CD4-positive, CD25-positive, alpha-beta regulatory T cell (primary cell): ENCODE measurements at regions not wholly inside any gene's neighbourhood (a gene's known extent, or its start where the extent isn't known, plus 50 kb on each side); places are given as distances from the start of the nearest gene placed in this dataset.

Experiments
- ATAC-seq, 2 donors: fragments of 150-1000 bp; cut with Tn5 transposase; one replicate each; pipeline ENCODE4 v1.10.0; 2021; ENCODE audit warnings: low read depth in 2 of 2, moderate number of reproducible peaks in 2 of 2, moderate library complexity in 1 of 2
- DNase-seq, 3 donors: peaks; one replicate each; pipeline versions ENCODE4 v3.0.0 to v3.0.0-alpha.2; 2012 to 2022; ENCODE audit warnings: mixed read lengths in 1 of 3
- H3K27ac ChIP-seq: one replicate; pipeline ENCODE4 v1.7.0; 2013; ENCODE audit warnings: mild to moderate bottlenecking, low read length; ENCODE audit not compliant: insufficient read depth, poor library complexity, severe bottlenecking
- H3K27me3 ChIP-seq: one replicate; pipeline ENCODE4 v1.7.0; 2013; ENCODE audit warnings: low read length; ENCODE audit not compliant: control insufficient read depth, insufficient read depth
- H3K36me3 ChIP-seq: one replicate; pipeline ENCODE4 v1.7.0; 2013; ENCODE audit warnings: mild to moderate bottlenecking, low read length, moderate library complexity; ENCODE audit not compliant: control insufficient read depth, insufficient read depth
- H3K4me1 ChIP-seq: 2 replicates; pipeline ENCODE4 v1.7.0; 2013; ENCODE audit warnings: mild to moderate bottlenecking, low read length; ENCODE audit not compliant: insufficient read depth, control insufficient read depth, poor library complexity, severe bottlenecking
- H3K4me3 ChIP-seq: one replicate; pipeline ENCODE4 v1.7.0; 2013; ENCODE audit warnings: low read depth, mild to moderate bottlenecking, low read length, moderate library complexity
- H3K9me3 ChIP-seq, 2 experiments: 1 replicate in 1 of 2; 2 replicates in 1 of 2; pipeline ENCODE4 v1.7.0; 2013; ENCODE audit warnings: low read length in 2 of 2, mild to moderate bottlenecking in 1 of 2, moderate library complexity in 1 of 2; ENCODE audit not compliant: control insufficient read depth in 2 of 2
- H3K27ac Mint-ChIP-seq, 3 donors: one replicate each; pipeline ENCODE4 v1.8.0; 2020 to 2022; ENCODE audit warnings: mild to moderate bottlenecking in 3 of 3, mixed read lengths in 3 of 3, moderate library complexity in 2 of 3
- H3K27me3 Mint-ChIP-seq: one replicate; pipeline ENCODE4 v1.8.0; 2022; ENCODE audit warnings: mild to moderate bottlenecking, mixed read lengths
- H3K36me3 Mint-ChIP-seq: one replicate; pipeline ENCODE4 v1.8.0; 2020; ENCODE audit warnings: mixed read lengths
- H3K4me1 Mint-ChIP-seq, 4 donors: one replicate each; pipeline ENCODE4 v1.8.0; 2020 to 2022; ENCODE audit warnings: mixed read lengths in 4 of 4, mild to moderate bottlenecking in 1 of 4
- H3K4me3 Mint-ChIP-seq, 4 donors: one replicate each; pipeline ENCODE4 v1.8.0; 2020 to 2022; ENCODE audit warnings: mild to moderate bottlenecking in 4 of 4, mixed read lengths in 4 of 4, moderate library complexity in 3 of 4
- H3K9me3 Mint-ChIP-seq, 7 donors: one replicate each; pipeline ENCODE4 v1.8.0; 2020 to 2022; ENCODE audit warnings: mixed read lengths in 7 of 7, mild to moderate bottlenecking in 3 of 7, moderate library complexity in 2 of 7

GRCh38 chr12:76265424-76266180, 82.6 kb downstream of the BBS10 start:
- H3K27me3 Mint-ChIP-seq = peaks cover 22% of the 10 kb centered on the region
- Histone ChIP-seq H3K27ac (no peak overlapping the region), H3K36me3 (no peaks in the 10 kb centered on the region), H3K4me3 (no peak overlapping the region), H3K9me3 (no peaks in the 10 kb centered on the region), H3K27me3 (peaks cover 4% of the 10 kb centered on the region), H3K4me1 (no peaks in the 10 kb centered on the region)
- H3K36me3 Mint-ChIP-seq = no peaks in the 10 kb centered on the region
- DNase-seq = no peak
- H3K27ac Mint-ChIP-seq = no peak overlapping the region
- H3K4me1 Mint-ChIP-seq = no peaks in the 10 kb centered on the region
- peaks cover 0 to 4% (median 0%) of the 10 kb centered on the region in 7 donors for H3K9me3 Mint-ChIP-seq
- no peak overlapping the region for H3K4me3 Mint-ChIP-seq
- ATAC-seq = no peak

GRCh38 chr12:76264611-76265012, 83.6 kb downstream of the BBS10 start:
- no peak for DNase-seq
- H3K27ac Mint-ChIP-seq = no peak overlapping the region
- Histone ChIP-seq H3K9me3 (no peaks in the 10 kb centered on the region), H3K4me1 (no peaks in the 10 kb centered on the region), H3K4me3 (no peak overlapping the region), H3K27me3 (peaks cover 4% of the 10 kb centered on the region), H3K27ac (no peak overlapping the region), H3K36me3 (no peaks in the 10 kb centered on the region)
- peaks cover 0 to 4% (median 0%) of the 10 kb centered on the region in 7 donors for H3K9me3 Mint-ChIP-seq
- no peak overlapping the region for H3K4me3 Mint-ChIP-seq
- no peak for ATAC-seq
- H3K36me3 Mint-ChIP-seq = no peaks in the 10 kb centered on the region
- H3K4me1 Mint-ChIP-seq = no peaks in the 10 kb centered on the region
- peaks cover 22% of the 10 kb centered on the region for H3K27me3 Mint-ChIP-seq

GRCh38 chr12:76263696-76264095, 84.5 kb downstream of the BBS10 start:
- Histone ChIP-seq H3K36me3 (no peaks in the 10 kb centered on the region), H3K27ac (no peak overlapping the region), H3K4me3 (no peak overlapping the region), H3K4me1 (no peaks in the 10 kb centered on the region), H3K27me3 (peaks cover 5% of the 10 kb centered on the region), H3K9me3 (no peaks in the 10 kb centered on the region)
- Mint-ChIP-seq H3K36me3 (no peaks in the 10 kb centered on the region), H3K27ac (no peak overlapping the region), H3K27me3 (peaks cover 15% of the 10 kb centered on the region), H3K4me1 (no peaks in the 10 kb centered on the region), H3K9me3 (peaks cover 0 to 3% (median 0%) of the 10 kb centered on the region in 7 donors), H3K4me3 (no peak overlapping the region)
- ATAC-seq (no peak), DNase-seq (no peak)

- Histone ChIP-seq H3K27ac (no peak overlapping the region), H3K27me3 (peaks cover 6% of the 10 kb centered on the region), H3K4me1 (no peaks in the 10 kb centered on the region), H3K9me3 (no peaks in the 10 kb centered on the region), H3K36me3 (no peaks in the 10 kb centered on the region), H3K4me3 (no peak overlapping the region)
- Mint-ChIP-seq H3K27ac (no peak overlapping the region), H3K4me1 (no peaks in the 10 kb centered on the region), H3K27me3 (peaks cover 15% of the 10 kb centered on the region), H3K9me3 (peaks cover 0 to 2% (median 0%) of the 10 kb centered on the region in 7 donors), H3K4me3 (no peak overlapping the region), H3K36me3 (no peaks in the 10 kb centered on the region)
- ATAC-seq (no peak), DNase-seq (no peak)
These were observed 87.8 kb downstream of the BBS10 start for GRCh38 chr12:76260390-76260748.

- Mint-ChIP-seq H3K9me3 (peaks cover 0 to 2% (median 0%) of the 10 kb centered on the region in 7 donors), H3K36me3 (no peaks in the 10 kb centered on the region), H3K4me1 (no peaks in the 10 kb centered on the region), H3K27ac (no peak overlapping the region), H3K4me3 (no peak overlapping the region), H3K27me3 (peaks cover 15% of the 10 kb centered on the region)
- Histone ChIP-seq H3K36me3 (no peaks in the 10 kb centered on the region), H3K4me3 (no peak overlapping the region), H3K9me3 (no peaks in the 10 kb centered on the region), H3K4me1 (no peaks in the 10 kb centered on the region), H3K27me3 (peaks cover 7% of the 10 kb centered on the region), H3K27ac (no peak overlapping the region)
- ATAC-seq = no peak
- no peak for DNase-seq
These were observed 88.4 kb downstream of the BBS10 start for GRCh38 chr12:76259660-76260389.

- Mint-ChIP-seq H3K9me3 (peaks cover 0 to 2% (median 0%) of the 10 kb centered on the region in 7 donors), H3K27me3 (peaks cover 9% of the 10 kb centered on the region), H3K4me1 (no peaks in the 10 kb centered on the region), H3K27ac (no peak overlapping the region), H3K4me3 (no peak overlapping the region), H3K36me3 (no peaks in the 10 kb centered on the region)
- Histone ChIP-seq H3K27ac (no peak overlapping the region), H3K36me3 (no peaks in the 10 kb centered on the region), H3K4me1 (no peaks in the 10 kb centered on the region), H3K4me3 (no peak overlapping the region), H3K27me3 (peaks cover 9% of the 10 kb centered on the region), H3K9me3 (no peaks in the 10 kb centered on the region)
- no peak for DNase-seq
- ATAC-seq = no peak
These were observed 89.1 kb downstream of the BBS10 start for GRCh38 chr12:76259106-76259505.

GRCh38 chr12:76256904-76257303, 91.3 kb downstream of the BBS10 start:
- Histone ChIP-seq H3K4me1 (no peaks in the 10 kb centered on the region), H3K27ac (no peak overlapping the region), H3K4me3 (no peak overlapping the region), H3K27me3 (peaks cover 9% of the 10 kb centered on the region), H3K36me3 (no peaks in the 10 kb centered on the region), H3K9me3 (no peaks in the 10 kb centered on the region)
- Mint-ChIP-seq H3K27me3 (peaks cover 5% of the 10 kb centered on the region), H3K36me3 (no peaks in the 10 kb centered on the region), H3K4me3 (no peak overlapping the region), H3K4me1 (no peaks in the 10 kb centered on the region), H3K27ac (no peak overlapping the region), H3K9me3 (peaks cover 0 to 3% (median 0%) of the 10 kb centered on the region in 7 donors)
- no peak for DNase-seq
- no peak for ATAC-seq

- Histone ChIP-seq H3K4me1 (no peaks in the 10 kb centered on the region), H3K36me3 (no peaks in the 10 kb centered on the region), H3K4me3 (no peak overlapping the region), H3K27me3 (peaks cover 5% of the 10 kb centered on the region), H3K27ac (no peak overlapping the region), H3K9me3 (no peaks in the 10 kb centered on the region)
- Mint-ChIP-seq H3K36me3 (no peaks in the 10 kb centered on the region), H3K4me1 (no peaks in the 10 kb centered on the region), H3K9me3 (peaks cover 0 to 3% (median 0%) of the 10 kb centered on the region in 7 donors), H3K4me3 (no peak overlapping the region), H3K27ac (no peak overlapping the region), H3K27me3 (peaks cover 5% of the 10 kb centered on the region)
- ATAC-seq (no peak), DNase-seq (no peak)
These were observed 91.9 kb downstream of the BBS10 start for GRCh38 chr12:76256321-76256720.
